ENCODE measurements at regions not wholly inside any gene's neighbourhood (a gene's known extent, or its start where the extent isn't known, plus 50 kb on each side); places are given as distances from the start of the nearest gene placed in this dataset.

GRCh38 chr4:52288212-52288855, 237.2 kb downstream of the SPATA18 start:
- Histone ChIP-seq H3F3A (ENCODE audit: insufficient read depth, low read length, poor library complexity, severe bottlenecking) (no peaks in the 10 kb centered on the region), H3K27ac (ENCODE audit: low read length) (no peak overlapping the region), H3K36me3 (ENCODE audit: insufficient read depth, low read length) (no peaks in the 10 kb centered on the region), H3K9me2 (ENCODE audit: insufficient read depth, low read length) (no peaks in the 10 kb centered on the region), H3K4me2 (ENCODE audit: low read length) (no peak overlapping the region), H3K9me3 (ENCODE audit: low read length) (no peaks in the 10 kb centered on the region), H3K9ac (ENCODE audit: low read length) (no peak overlapping the region), H3K4me3 (ENCODE audit: low read length) (no peak overlapping the region), H4K20me1 (ENCODE audit: insufficient read depth) (no peaks in the 10 kb centered on the region), H2AFZ (ENCODE audit: low read depth, low read length) (no peak overlapping the region), H3K27me3 (ENCODE audit: insufficient read depth, low read depth, low read length) (no peaks in the 10 kb centered on the region), H3K79me2 (replicated peaks; ENCODE audit: insufficient read depth, low read length) (no peaks in the 10 kb centered on the region)
- TF ChIP-seq RAD21 (conservative IDR thresholded peaks at IDR 0.05) (no peak), POLR2AphosphoS5 (IDR thresholded peaks at IDR 0.05) (no peak)

GRCh38 chr4:52290466-52290865, 239.4 kb downstream of the SPATA18 start:
- TF ChIP-seq REST (IDR thresholded peaks at IDR 0.05; ENCODE audit: borderline replicate concordance) (no peak), RAD21 (conservative IDR thresholded peaks at IDR 0.05) (no peak), EZH2 (IDR thresholded peaks at IDR 0.05; ENCODE audit: borderline replicate concordance, insufficient read depth, low read length, poor library complexity, severe bottlenecking) (no peak), MXI1 (conservative IDR thresholded peaks at IDR 0.05; ENCODE audit: poor library complexity, severe bottlenecking) (no peak), SMC3 (conservative IDR thresholded peaks at IDR 0.05; ENCODE audit: poor library complexity) (no peak), CTCF (IDR thresholded peaks at IDR 0.05; ENCODE audit: poor library complexity, severe bottlenecking) (no peak), EP300 (conservative IDR thresholded peaks at IDR 0.05; ENCODE audit: poor library complexity, severe bottlenecking) (no peak), POLR2AphosphoS5 (IDR thresholded peaks at IDR 0.05) (no peak), TAF1 (IDR thresholded peaks at IDR 0.05; ENCODE audit: low read depth) (no peak)
- H3K9me3 ChIP-seq (ENCODE audit: low read length) = no peaks in the 10 kb centered on the region
- H4K20me1 ChIP-seq (ENCODE audit: insufficient read depth) = no peaks in the 10 kb centered on the region
- no peaks in the 10 kb centered on the region for H3K79me2 ChIP-seq (replicated peaks; ENCODE audit: insufficient read depth, low read length)
- no peaks in the 10 kb centered on the region for H3K27me3 ChIP-seq (ENCODE audit: insufficient read depth, low read depth, low read length)
- H3F3A ChIP-seq (ENCODE audit: insufficient read depth, low read length, poor library complexity, severe bottlenecking) = no peaks in the 10 kb centered on the region
- H3K9ac ChIP-seq (ENCODE audit: low read length) = no peak overlapping the region
- H3K27ac ChIP-seq (ENCODE audit: low read length) = no peak overlapping the region
- H3K9me2 ChIP-seq (ENCODE audit: insufficient read depth, low read length) = no peaks in the 10 kb centered on the region
- H2AFZ ChIP-seq (ENCODE audit: low read depth, low read length) = no peak overlapping the region
- H3K36me3 ChIP-seq (ENCODE audit: insufficient read depth, low read length) = no peaks in the 10 kb centered on the region
- no peak overlapping the region for H3K4me2 ChIP-seq (ENCODE audit: low read length)
- no peak overlapping the region for H3K4me3 ChIP-seq (ENCODE audit: low read length)

All from neural cell (in vitro differentiated cells).